Upper lobe of left lung (tissue), 6 donors: ENCODE measurements at regions not wholly inside any gene's neighbourhood (a gene's known extent, or its start where the extent isn't known, plus 50 kb on each side); places are given as distances from the start of the nearest gene placed in this dataset.
"Not testable (repeated sequence)": the region's sequence is repeated elsewhere in the genome, so short reads cannot be mapped to it uniquely, and the experiment has no call there.

Experiments used
- ATAC-seq, 2 donors: fragments of 200-7000 bp; cut with Tn5 transposase; one replicate each; pipeline ENCODE4 v1.9.1; 2022; ENCODE audit warnings: mild to moderate bottlenecking in 2 of 2, moderate library complexity in 2 of 2; ENCODE audit not compliant: low FRiP score in 2 of 2
- DNase-seq, 2 donors: peaks; one replicate each; pipeline ENCODE4 v3.0.0-alpha.2; 2019 to 2020
- H3K27ac ChIP-seq, 4 donors: fragments of 200-600 bp; sonication (generic); one replicate each; pipeline ENCODE4 v1.5.1; 2016 to 2019
- H3K27me3 ChIP-seq, 4 donors: fragments of 200-600 bp; sonication (generic); one replicate each; pipeline ENCODE4 v1.5.1; 2017 to 2019
- H3K36me3 ChIP-seq, 4 donors: fragments of 200-600 bp; sonication (generic); one replicate each; pipeline ENCODE4 v1.5.1; 2016 to 2019
- H3K4me1 ChIP-seq, 4 donors: fragments of 200-600 bp; sonication (generic); one replicate each; pipeline ENCODE4 v1.5.1; 2018 to 2019
- H3K4me3 ChIP-seq, 4 donors: fragments of 200-600 bp; sonication (generic); one replicate each; pipeline ENCODE4 v1.5.1; 2017 to 2019; ENCODE audit warnings: mild to moderate bottlenecking in 2 of 4, moderate library complexity in 1 of 4
- H3K9me3 ChIP-seq, 4 donors: fragments of 200-600 bp; sonication (generic); one replicate each; pipeline ENCODE4 v1.5.1; 2018 to 2019
- EP300 ChIP-seq, 4 donors: sonication (generic); formaldehyde crosslinking; IDR thresholded peaks; one replicate each; pipeline ENCODE4 v1.5.1; 2017; ENCODE audit warnings: antibody characterized with exemption in 4 of 4, control low read depth in 2 of 4
- POLR2A ChIP-seq, 4 donors: fragments of 450-650 bp; IDR thresholded peaks; one replicate each; pipeline ENCODE4 v1.5.1; 2016 to 2017; ENCODE audit warnings: antibody characterized with exemption in 4 of 4, mild to moderate bottlenecking in 2 of 4
- POLR2AphosphoS5 ChIP-seq, 2 donors: sonication (generic); formaldehyde crosslinking; IDR thresholded peaks; one replicate each; pipeline ENCODE4 v1.5.1; 2017; ENCODE audit warnings: antibody characterized with exemption in 2 of 2
- WGBS, 2 donors: methylation state at CpG; one replicate each; pipeline ENCODE4 v1.1.5; 2017 to 2018; 5-methylcytosine and 5-hydroxymethylcytosine counted together
- TF ChIP-seq, protein P1 (sequence below), 6 experiments: fragments of 450-650 bp in 4 of 6; fragments of 200-600 bp in 2 of 6; sonication (generic) in 2 of 6; IDR thresholded peaks; one replicate each; pipeline ENCODE4 v1.5.1; 2016 to 2019; ENCODE audit warnings: antibody characterized with exemption in 6 of 6
- donor health status: DM: no; HTN: no; CAD: no; lungs with moderate emphysema.
- donor health status: DM: no; HTN: yes; CAD: no; lungs with severe emphysema.

DNA sequence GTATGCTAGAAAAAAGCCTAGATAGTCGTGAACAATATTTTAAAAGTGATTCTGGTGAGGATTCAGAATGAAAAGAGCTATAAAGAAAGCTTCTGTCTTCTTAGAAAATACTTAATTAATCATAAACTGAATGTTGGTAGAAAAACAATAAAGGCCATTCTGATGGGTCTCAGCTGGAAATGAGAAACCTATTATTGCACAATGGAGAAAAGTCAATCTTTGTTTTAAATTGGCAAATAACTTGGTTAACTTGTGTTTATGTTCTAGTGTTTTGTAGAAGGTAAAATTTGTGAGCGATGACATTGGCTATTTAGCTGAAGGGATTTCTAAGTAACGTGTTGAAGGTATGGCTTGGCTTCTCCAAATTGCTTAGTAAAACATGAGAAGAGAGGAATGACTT, 74.1 kb upstream of the TMED7 start:
- H3K36me3 ChIP-seq, result no peaks in the 10 kb centered on the region
- H3K4me3 ChIP-seq, result no peak overlapping the region
- ATAC-seq, result no peak
- H3K4me1 ChIP-seq, result no peaks in the 10 kb centered on the region
- no peaks in the 10 kb centered on the region for H3K9me3 ChIP-seq
- H3K27ac ChIP-seq, result no peak overlapping the region
- TF ChIP-seq, protein P1, sequence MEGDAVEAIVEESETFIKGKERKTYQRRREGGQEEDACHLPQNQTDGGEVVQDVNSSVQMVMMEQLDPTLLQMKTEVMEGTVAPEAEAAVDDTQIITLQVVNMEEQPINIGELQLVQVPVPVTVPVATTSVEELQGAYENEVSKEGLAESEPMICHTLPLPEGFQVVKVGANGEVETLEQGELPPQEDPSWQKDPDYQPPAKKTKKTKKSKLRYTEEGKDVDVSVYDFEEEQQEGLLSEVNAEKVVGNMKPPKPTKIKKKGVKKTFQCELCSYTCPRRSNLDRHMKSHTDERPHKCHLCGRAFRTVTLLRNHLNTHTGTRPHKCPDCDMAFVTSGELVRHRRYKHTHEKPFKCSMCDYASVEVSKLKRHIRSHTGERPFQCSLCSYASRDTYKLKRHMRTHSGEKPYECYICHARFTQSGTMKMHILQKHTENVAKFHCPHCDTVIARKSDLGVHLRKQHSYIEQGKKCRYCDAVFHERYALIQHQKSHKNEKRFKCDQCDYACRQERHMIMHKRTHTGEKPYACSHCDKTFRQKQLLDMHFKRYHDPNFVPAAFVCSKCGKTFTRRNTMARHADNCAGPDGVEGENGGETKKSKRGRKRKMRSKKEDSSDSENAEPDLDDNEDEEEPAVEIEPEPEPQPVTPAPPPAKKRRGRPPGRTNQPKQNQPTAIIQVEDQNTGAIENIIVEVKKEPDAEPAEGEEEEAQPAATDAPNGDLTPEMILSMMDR (IDR thresholded peaks at IDR 0.05), result no peak
- TF ChIP-seq EP300 (IDR thresholded peaks at IDR 0.05) (no peak), POLR2A (IDR thresholded peaks at IDR 0.05) (no peak), POLR2AphosphoS5 (IDR thresholded peaks at IDR 0.05) (no peak)
- WGBS, 2 donors, result 59 to 85% methylated on average over 3 of the region's 3 CpGs
- no peak for DNase-seq
- no peaks in the 10 kb centered on the region for H3K27me3 ChIP-seq

DNA sequence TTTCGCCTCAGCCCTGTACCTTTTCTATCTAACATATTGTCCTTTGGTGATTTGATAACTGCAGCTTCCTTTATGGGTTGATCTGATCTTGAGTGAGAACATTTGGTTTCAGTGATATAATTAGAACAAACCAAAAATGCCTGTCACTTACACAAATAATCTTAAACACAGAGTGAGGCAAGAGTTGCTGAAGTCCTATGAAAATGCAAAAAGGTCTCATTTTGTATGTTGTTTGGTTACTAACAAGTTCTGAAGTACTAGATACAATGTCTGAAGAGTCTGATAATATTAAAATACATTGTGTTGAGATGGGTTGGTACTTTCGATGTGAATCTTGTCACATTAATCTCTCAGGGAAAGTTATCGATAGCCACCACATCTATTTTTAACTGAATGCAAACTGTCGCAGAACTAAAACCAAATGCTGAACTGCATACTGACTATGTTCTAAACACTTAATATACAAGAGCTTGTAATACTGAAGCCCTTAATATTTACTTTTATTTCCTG, 70.4 kb upstream of the TMED7 start:
- TF ChIP-seq POLR2A (IDR thresholded peaks at IDR 0.05), result no peak
- TF ChIP-seq EP300 (IDR thresholded peaks at IDR 0.05), result no peak
- no peak for TF ChIP-seq POLR2AphosphoS5 (IDR thresholded peaks at IDR 0.05)
- TF ChIP-seq, protein P1 (IDR thresholded peaks at IDR 0.05), result no peak
- ATAC-seq, result no peak
- no peak overlapping the region for H3K4me3 ChIP-seq
- H3K4me1 ChIP-seq, result no peaks in the 10 kb centered on the region
- 78 to 79% methylated on average over 4 of the region's 4 CpGs for WGBS, 2 donors
- DNase-seq, result no peak
- peak overlapping the region in 2 of 4 donors; percentile 5 to 32 for H3K27ac ChIP-seq
- no peaks in the 10 kb centered on the region for H3K36me3 ChIP-seq
- no peaks in the 10 kb centered on the region for H3K9me3 ChIP-seq
- H3K27me3 ChIP-seq, result no peaks in the 10 kb centered on the region

DNA sequence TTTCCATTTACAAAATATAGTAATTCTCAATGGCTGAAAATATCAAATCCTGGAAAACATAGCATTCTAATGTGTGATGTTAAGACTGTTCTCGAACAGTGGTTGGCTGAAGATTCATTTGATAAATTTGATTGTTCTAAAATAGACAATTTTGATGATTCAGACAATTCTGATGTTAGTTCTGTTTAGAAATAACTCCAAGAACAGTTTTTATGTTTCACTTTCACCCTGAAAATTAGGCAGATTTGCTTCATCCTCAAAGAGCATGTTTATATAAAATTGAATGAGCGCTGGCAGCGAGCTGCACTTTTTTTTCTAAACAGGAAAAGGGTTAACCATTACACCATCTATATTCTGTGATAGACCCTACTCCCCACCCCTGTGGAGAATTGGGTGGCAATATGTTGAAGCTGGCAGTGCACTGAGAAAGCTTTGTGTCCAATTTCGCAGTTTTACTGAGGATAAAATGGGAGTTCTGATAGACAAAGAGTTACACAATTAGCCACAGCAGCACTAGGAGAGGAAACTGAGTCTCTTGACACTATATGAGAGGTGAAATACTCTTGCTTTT, 69.6 kb upstream of the TMED7 start:
- DNase-seq (no peak), ATAC-seq (no peak)
- H3K4me1 ChIP-seq, result no peaks in the 10 kb centered on the region
- TF ChIP-seq POLR2A (IDR thresholded peaks at IDR 0.05) (no peak), EP300 (IDR thresholded peaks at IDR 0.05) (no peak), POLR2AphosphoS5 (IDR thresholded peaks at IDR 0.05) (no peak)
- TF ChIP-seq, protein P1 (IDR thresholded peaks at IDR 0.05), result no peak
- peak overlapping the region in 1 of 4 donors; percentile 5 for H3K27ac ChIP-seq
- no peaks in the 10 kb centered on the region for H3K27me3 ChIP-seq
- H3K4me3 ChIP-seq, result no peak overlapping the region
- no peaks in the 10 kb centered on the region for H3K9me3 ChIP-seq
- 69 to 71% methylated on average over 4 of the region's 4 CpGs for WGBS, 2 donors
- H3K36me3 ChIP-seq, result no peaks in the 10 kb centered on the region

DNA sequence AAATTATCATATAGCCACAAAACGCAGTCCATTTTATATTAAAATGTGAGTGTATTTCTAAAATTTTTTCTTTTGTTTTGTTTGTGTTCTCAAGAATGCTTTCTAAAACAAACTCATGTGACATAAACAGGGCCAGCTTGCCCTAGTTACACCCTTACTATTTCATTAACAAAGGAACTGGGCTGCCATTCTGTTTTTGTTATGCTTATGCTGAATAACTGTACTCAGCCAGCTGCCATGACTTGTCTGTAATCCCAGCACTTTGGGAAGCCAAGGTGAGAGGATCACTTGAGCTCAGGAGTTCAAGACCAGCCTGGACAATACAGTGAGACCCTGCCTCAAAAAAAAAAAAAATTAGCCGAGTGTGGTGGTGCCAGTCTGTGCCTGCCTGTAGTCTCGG, 66.0 kb upstream of the TMED7 start:
- not testable (repeated sequence) for H3K36me3 ChIP-seq, H3K27ac ChIP-seq, ATAC-seq, DNase-seq, H3K9me3 ChIP-seq, H3K4me3 ChIP-seq, H3K4me1 ChIP-seq, H3K27me3 ChIP-seq
- WGBS, 2 donors, result 90 to 91% methylated on average over 3 of the region's 3 CpGs

DNA sequence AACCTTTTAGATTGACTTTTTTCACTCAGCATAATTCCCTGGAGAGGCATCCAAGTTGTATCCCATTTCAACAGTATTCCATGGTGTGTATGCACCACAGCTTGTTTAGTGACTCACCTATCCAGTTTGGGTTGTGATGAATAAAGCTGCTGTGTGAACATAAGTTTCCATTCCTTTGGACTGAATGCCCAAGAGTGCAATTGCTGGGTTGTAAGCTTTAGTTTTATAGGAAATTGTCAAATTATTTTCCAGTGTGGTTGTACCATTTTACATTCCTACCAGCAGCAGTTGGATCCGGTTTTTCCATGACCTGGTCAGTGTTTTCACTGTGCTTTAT, 60.9 kb upstream of the TMED7 start:
- Histone ChIP-seq H3K4me1 (no peaks in the 10 kb centered on the region), H3K9me3 (no peaks in the 10 kb centered on the region), H3K27ac (no peak overlapping the region), H3K27me3 (no peaks in the 10 kb centered on the region), H3K36me3 (no peaks in the 10 kb centered on the region), H3K4me3 (no peak overlapping the region)
- DNase-seq, result no peak
- no peak for ATAC-seq
- no peak for TF ChIP-seq POLR2A (IDR thresholded peaks at IDR 0.05)
- no peak for TF ChIP-seq POLR2AphosphoS5 (IDR thresholded peaks at IDR 0.05)
- TF ChIP-seq, protein P1 (IDR thresholded peaks at IDR 0.05), result no peak
- 76 to 87% methylated on average over 1 of the region's 1 CpG for WGBS, 2 donors
